NCI-H748 (cell line): ENCODE measurements at regions not wholly inside any gene's neighbourhood (a gene's known extent, or its start where the extent isn't known, plus 50 kb on each side); places are given as distances from the start of the nearest gene placed in this dataset.
A peak's percentile ranks its signal among the peaks of the same experiment; 100 is the strongest.

ENCODE experiments used
- DNase-seq: peaks from one replicate; lab custom pipeline; 2025; ENCODE audit not compliant: unreplicated experiment; lab: John Stamatoyannopoulos, UW

GRCh38 chr1:90411185-90411584 is 305.9 kb downstream of the BARHL2 start:
- DNase-seq, result no peak

DNA sequence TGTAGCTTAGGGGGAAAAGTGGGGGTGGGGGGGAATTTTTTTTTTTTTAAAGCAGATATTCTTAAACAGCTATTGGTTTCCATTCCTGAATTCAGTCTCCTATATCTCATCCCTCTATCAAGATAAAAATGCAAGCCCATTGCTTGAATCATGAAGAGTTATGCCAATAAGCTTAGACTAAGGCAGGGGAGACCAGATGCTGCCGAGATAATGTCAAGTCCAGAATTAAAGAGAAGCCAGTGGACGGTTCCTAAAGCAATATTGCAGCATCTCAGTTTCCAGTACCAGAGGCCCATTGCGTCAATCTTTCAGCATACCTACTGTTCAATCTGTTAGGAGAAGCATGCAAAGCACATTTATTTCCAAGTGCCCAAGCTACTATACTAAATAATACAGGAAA is 309.4 kb downstream of the BARHL2 start:
- DNase-seq, result no peak

DNA sequence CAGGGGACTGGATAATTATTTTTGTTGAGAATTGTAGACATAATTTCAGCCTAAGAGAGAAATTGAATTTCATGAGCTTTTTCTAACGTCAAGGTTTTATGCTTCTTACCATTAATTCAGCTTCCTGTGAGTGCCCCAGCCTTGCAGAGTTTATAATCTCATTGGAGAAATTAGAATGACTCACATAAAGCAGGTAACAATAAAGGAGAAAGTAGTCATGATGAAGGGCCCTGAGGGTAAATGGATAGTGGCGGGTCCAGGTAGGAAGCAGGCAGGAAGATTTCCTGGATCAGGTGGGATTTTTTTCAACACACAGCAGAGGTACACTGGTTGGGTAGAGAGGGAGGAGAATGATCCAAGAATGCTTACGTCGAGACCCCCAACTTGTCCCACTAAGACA is 311.4 kb downstream of the BARHL2 start:
- DNase-seq, result no peak

DNA sequence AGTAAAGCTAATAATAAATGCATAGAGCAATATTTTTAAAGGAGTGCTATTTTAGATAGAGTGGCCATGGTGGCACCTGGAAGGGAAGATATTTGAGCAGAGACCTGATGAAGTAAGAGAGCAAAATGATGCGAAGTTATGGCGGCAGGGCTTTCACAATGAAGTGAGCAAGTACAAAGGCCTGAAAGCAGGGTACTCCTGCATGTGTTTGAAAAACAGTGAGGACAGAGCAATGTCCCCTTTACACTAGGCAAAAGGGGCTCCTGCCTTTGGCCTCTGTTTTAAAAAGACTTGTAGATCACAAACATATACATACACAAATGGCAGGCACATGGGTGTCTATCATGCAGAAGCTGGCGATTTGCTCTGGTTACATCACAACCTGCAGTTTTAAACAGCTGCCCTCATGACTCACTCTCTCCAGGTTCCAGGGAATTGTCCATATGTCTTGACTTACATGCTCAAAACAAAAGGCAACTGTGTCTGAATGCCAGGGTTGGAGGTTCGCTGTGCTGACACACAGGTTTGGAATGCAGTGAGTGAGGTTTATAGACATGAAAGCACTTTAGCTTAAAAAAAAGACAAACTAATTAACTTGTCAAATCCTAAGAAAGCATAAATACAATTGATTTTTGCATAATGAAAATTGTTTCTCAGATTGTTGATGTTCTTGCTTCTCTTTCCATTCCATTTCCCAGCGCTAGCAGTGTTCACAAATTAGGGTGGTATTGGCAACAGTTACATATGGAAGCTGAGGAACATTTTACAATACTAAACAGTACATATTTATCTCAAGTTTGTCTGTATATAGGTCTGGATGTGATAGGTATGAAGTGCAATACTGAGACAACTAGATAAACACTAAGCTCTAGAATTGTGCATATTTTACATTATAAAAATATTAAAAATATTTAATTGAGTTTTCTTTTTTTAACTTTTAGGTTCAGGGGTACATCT is 313.9 kb downstream of the BARHL2 start:
- DNase-seq, result no peak

DNA sequence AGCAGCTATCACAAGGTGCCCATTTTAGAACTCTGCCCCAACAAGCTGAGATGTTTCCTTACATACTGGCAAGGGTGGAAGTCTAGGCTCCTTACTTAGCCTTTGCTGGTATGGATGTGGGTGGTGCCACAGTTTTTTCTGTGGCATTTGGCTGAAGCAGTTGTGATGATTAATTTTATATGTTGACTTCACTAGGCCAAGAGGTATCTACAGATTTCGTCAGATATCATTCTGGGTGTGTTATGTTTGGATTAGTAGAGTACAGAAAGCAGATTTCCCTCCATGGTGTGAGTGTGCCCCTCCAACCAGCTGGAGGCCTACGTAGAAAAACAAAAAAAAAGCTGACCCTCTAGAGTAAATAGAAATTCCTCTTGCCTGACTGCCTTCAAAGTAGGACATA is 317.0 kb downstream of the BARHL2 start:
- no peak for DNase-seq

DNA sequence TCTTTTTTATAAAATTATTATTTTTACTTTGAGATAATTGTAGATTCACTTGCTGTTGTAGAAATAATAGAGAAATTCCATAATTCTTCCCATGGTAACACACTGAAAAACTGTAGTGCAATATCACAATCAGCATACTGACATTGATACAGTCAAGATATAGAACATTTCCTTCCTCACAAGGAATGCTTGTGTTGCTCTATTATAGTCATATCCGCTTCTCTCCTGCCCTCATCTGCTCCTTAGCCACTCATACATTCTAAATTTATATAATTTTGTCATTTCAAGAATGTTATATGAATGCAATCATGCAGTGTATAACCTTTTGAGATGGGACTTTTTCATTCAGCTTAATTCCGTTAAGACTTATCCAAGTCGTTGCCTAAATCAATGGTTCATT is 320.2 kb downstream of the BARHL2 start:
- DNase-seq, result no peak

DNA sequence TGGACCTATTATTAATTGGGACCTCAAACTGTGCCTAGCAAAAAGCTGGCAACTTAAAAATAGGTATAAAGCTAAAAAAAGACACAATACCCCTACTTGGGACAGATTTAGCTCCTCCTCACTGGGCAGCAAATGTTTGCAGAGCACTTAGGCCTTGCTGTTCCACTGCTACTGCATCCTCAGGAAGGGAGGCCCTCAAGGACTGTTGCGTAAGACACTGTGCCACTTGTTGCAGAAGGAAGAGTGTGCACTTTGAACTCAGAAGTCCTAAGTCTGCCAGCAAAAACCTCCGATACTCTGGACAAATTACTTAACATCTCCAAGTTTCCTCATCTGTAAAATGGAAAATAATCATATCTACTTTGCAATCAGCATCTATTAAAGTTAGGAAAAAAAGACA is 322.9 kb downstream of the BARHL2 start:
- no peak for DNase-seq

GRCh38 chr1:90393025-90393424 is 324.1 kb downstream of the BARHL2 start:
- DNase-seq, result no peak

- no peak for DNase-seq
Measured at GRCh38 chr1:90391126-90391525, 326.0 kb downstream of the BARHL2 start.

DNA sequence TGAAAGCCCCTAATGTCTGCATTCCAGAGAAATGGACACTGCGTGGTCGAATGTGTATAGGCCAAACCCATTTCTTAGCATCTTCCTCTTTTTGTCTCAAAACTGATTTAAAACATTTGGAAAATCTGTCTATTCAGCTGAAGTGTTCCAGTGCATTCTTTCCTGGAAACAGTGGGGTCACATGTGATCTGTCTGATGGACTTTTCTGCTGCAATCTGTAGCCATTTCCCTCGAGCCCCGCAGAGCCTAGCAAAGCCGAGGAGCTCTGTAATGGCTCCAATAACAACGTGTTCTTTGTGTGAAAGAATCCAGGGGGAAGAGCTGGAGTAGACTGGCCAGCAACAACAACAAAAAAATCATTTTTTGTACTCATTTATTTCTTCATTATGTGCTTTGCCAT is 329.3 kb downstream of the BARHL2 start:
- DNase-seq, result no peak

DNA sequence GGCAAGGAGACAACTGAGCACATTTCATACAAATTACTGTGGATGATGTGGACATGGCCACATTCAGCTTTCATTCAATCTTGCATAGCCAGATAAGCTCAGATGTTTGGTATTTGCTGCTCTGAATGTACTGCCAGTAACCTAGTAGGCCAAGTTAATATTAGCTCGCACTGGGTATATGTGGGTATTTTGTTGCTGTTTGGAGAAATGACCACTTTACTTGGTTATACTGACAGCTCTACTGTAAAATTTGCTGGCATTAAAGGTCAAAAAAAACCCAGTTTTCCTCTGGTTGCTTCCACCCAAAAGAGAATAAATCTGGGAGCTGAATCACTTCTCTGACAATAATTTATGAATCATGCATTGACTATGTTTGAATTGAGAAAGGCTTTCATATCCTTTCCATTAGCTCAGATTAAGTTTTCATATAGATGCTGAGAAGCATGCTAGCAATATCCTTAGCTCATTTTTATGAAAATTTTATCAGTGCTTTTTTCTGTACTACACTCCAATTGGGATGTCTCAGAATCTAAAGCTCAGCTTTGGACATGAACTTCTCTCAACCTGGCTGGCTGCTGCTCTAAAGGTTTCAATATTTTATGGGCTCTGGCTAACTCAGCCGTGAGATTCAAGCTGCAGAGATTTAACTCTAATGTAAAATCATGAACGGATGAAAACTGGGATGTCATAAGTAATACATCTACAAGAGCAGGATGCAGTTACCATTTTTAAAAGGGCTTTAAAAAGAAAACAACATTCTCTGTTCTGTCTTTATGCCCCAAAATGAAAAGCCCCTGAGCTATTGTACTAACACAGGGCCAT is 330.0 kb downstream of the BARHL2 start:
- no peak for DNase-seq

- DNase-seq, result no peak
Measured at GRCh38 chr1:90384193-90384592, 332.9 kb downstream of the BARHL2 start.

DNA sequence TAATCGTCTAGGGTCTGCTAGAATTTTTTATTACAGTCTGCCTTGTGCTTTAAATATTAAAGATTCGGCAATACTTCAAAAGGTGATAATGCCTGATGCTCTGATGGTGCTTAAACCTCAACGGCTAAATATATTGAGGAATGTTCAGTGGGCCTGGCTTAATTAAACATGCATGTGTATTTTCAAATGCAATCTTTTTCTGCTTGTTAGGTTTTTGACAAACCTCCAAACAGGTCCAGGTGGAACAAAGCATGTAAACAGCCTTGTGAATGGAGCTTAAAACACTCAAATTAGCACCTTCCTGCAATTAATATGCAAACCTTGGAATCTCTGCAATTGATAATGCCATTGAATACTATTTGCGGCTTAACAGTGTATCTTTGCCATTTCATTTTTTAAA is 334.9 kb downstream of the BARHL2 start:
- no peak for DNase-seq

DNA sequence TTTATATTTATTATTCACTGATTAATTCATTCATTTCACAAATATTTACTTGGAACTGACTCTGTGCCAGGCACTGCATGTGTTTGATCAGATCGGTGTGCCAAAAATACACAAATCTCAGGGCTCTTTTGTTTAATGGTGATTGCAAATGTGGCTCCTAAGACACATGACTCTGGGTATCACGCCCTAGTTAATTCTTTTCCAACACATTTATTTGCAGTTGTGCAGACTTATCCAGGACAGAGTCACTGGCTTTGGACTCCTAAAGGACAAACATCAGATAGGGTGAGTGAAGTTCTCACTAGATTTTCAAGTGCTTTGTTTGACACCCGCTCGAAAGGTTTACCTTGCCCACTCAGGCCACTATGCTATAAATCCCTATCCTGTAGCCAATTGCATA is 335.5 kb downstream of the BARHL2 start:
- DNase-seq, result peak; percentile 20

GRCh38 chr1:90371448-90371813 is 345.7 kb downstream of the BARHL2 start:
- peak; percentile 27 for DNase-seq

- no peak for DNase-seq
Measured at GRCh38 chr1:90370686-90371447, 346.2 kb downstream of the BARHL2 start.

DNA sequence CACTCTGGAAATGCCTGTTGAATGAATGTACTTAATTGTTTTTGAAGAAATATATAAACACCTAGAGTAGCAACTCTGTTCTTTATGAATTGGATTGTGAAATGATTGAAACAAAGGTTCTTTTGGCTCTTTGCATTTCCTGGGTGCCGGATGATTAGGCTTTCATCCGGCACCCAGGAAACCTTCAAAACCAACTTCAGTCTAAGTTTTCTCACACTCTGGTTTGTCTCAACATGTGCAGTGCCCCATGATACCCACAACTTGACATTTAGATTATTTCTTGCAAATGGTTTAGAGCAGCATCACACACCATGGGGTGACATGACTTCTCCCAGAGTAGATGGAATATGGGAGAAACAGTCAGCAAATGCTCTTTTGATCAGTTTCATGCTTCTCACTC is 354.9 kb downstream of the BARHL2 start:
- no peak for DNase-seq

DNA sequence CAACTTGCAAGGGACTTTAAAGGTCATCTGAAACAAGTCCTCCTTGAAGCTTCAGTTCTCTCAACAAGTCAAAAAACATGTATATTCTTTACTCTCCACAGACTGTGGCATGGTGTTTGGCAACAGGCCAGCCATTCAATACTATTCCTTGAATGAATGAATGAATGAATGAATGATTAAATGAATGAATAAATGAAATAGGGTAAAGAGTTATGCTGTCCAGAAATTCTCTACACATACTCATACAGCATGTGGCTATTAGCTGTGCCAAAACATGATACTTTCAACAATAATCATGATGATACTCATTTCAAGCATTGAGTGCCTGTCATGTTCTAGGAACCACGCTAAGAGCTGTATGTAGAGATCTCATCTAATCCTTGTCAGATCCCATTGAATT is 356.1 kb downstream of the BARHL2 start:
- DNase-seq, result no peak

DNA sequence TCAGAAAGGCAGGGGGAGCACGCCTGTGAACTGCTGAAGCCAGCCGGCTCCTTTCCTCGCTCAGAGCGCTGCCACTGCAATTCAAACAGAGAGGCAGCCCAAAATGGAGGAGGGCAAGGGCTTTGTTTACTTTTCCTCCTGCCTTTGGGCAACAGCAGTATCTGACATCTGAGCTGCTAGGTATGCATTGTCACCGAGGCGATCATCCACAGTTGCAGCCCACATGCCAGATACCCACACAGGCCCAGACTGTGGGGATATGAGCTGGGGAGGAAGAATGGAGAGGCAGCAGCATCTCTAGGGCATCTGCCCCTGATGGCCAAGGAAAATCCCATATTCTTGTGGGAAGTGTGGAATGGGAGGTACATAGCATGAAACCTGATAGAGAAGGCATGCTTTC is 357.1 kb downstream of the BARHL2 start:
- DNase-seq, result no peak

GRCh38 chr1:90358448-90358847 is 358.7 kb downstream of the BARHL2 start:
- no peak for DNase-seq

GRCh38 chr1:90357995-90358394 is 359.1 kb downstream of the BARHL2 start:
- no peak for DNase-seq
